ENCODE measurements at regions not wholly inside any gene's neighbourhood (a gene's known extent, or its start where the extent isn't known, plus 50 kb on each side); places are given as distances from the start of the nearest gene placed in this dataset.

- ATAC-seq = no peak
- no peak for TF ChIP-seq TSHZ2 (CRISPR knock-in tag; IDR thresholded peaks at IDR 0.05)
These were observed 240.2 kb upstream of the IL12A start for GRCh38 chr3:159748425-159748824.

GRCh38 chr3:159749406-159749805, 239.2 kb upstream of the IL12A start:
- TF ChIP-seq ZC3H10 (CRISPR knock-in tag; IDR thresholded peaks at IDR 0.05) (no peak), PPARA (CRISPR knock-in tag; IDR thresholded peaks at IDR 0.05; ENCODE audit: borderline replicate concordance) (no peak), BACH2 (CRISPR knock-in tag; IDR thresholded peaks at IDR 0.05; ENCODE audit: borderline replicate concordance) (no peak), ZFP3 (CRISPR knock-in tag; IDR thresholded peaks at IDR 0.05) (no peak), GLIS3 (CRISPR knock-in tag; IDR thresholded peaks at IDR 0.05) (no peak), ISL1 (CRISPR knock-in tag; IDR thresholded peaks at IDR 0.05) (no peak), ARNTL (CRISPR knock-in tag; IDR thresholded peaks at IDR 0.05; ENCODE audit: borderline replicate concordance, low read depth) (no peak), CSDC2 (CRISPR knock-in tag; IDR thresholded peaks at IDR 0.05) (no peak), TSHZ2 (CRISPR knock-in tag; IDR thresholded peaks at IDR 0.05) (no peak), ZNF565 (CRISPR knock-in tag; conservative IDR thresholded peaks at IDR 0.05; ENCODE audit: low read depth) (no peak), RARB (CRISPR knock-in tag; IDR thresholded peaks at IDR 0.05) (no peak), CSRNP3 (CRISPR knock-in tag; IDR thresholded peaks at IDR 0.05) (no peak), POU6F1 (CRISPR knock-in tag; IDR thresholded peaks at IDR 0.05; ENCODE audit: borderline replicate concordance, low read depth) (no peak), TCF4 (CRISPR knock-in tag; IDR thresholded peaks at IDR 0.05; ENCODE audit: borderline replicate concordance) (no peak), ZFP30 (CRISPR knock-in tag; IDR thresholded peaks at IDR 0.05) (no peak), CREB5 (CRISPR knock-in tag; IDR thresholded peaks at IDR 0.05; ENCODE audit: low read depth) (no peak), ZNF8 (CRISPR knock-in tag; IDR thresholded peaks at IDR 0.05) (no peak)
- no peak for ATAC-seq

GRCh38 chr3:159751146-159751545, 237.5 kb upstream of the IL12A start:
- ATAC-seq = no peak
- TF ChIP-seq ZNF70 (CRISPR knock-in tag; IDR thresholded peaks at IDR 0.05) (no peak), OSR1 (CRISPR knock-in tag; IDR thresholded peaks at IDR 0.05) (no peak), POU6F1 (CRISPR knock-in tag; IDR thresholded peaks at IDR 0.05; ENCODE audit: borderline replicate concordance, low read depth) (no peak), ESRRG (CRISPR knock-in tag; IDR thresholded peaks at IDR 0.05) (no peak), GLIS3 (CRISPR knock-in tag; IDR thresholded peaks at IDR 0.05) (no peak), ZNF8 (CRISPR knock-in tag; IDR thresholded peaks at IDR 0.05) (no peak), PPARA (CRISPR knock-in tag; IDR thresholded peaks at IDR 0.05; ENCODE audit: borderline replicate concordance) (no peak), ZFP30 (CRISPR knock-in tag; IDR thresholded peaks at IDR 0.05) (no peak), ZFP3 (CRISPR knock-in tag; IDR thresholded peaks at IDR 0.05) (no peak), ISL1 (CRISPR knock-in tag; IDR thresholded peaks at IDR 0.05) (no peak), TOX (CRISPR knock-in tag; IDR thresholded peaks at IDR 0.05; ENCODE audit: borderline replicate concordance) (no peak), RARB (CRISPR knock-in tag; IDR thresholded peaks at IDR 0.05) (no peak), CREB5 (CRISPR knock-in tag; IDR thresholded peaks at IDR 0.05; ENCODE audit: low read depth) (no peak), BACH2 (CRISPR knock-in tag; IDR thresholded peaks at IDR 0.05; ENCODE audit: borderline replicate concordance) (no peak), ARNTL (CRISPR knock-in tag; IDR thresholded peaks at IDR 0.05; ENCODE audit: borderline replicate concordance, low read depth) (no peak), TSHZ2 (CRISPR knock-in tag; IDR thresholded peaks at IDR 0.05) (no peak)

Data from SK-N-SH treated with all-trans-retinoic acid at 6 μM for 48 hours (cell line).